GM20000 (cell line): ENCODE measurements at regions not wholly inside any gene's neighbourhood (a gene's known extent, or its start where the extent isn't known, plus 50 kb on each side); places are given as distances from the start of the nearest gene placed in this dataset.

ENCODE experiments used
- DNase-seq: peaks from one replicate; pipeline ENCODE4 v3.0.0; 2012; ENCODE audit warnings: low spot score
- CTCF ChIP-seq: IDR thresholded peaks from 2 replicates; pipeline ENCODE4 v1.5.1; 2012; ENCODE audit warnings: mild to moderate bottlenecking, control low read depth; ENCODE audit errors: extremely low read depth, missing control alignments

- no peak for TF ChIP-seq CTCF
- DNase-seq: no peak
Observed at GRCh38 chr16:8519179-8519578, 71.1 kb downstream of the TMEM114 start.

- no peak for DNase-seq
- no peak for TF ChIP-seq CTCF
Observed at GRCh38 chr16:8517280-8517679, 73.0 kb downstream of the TMEM114 start.

GRCh38 chr16:8516471-8516870 is 73.8 kb downstream of the TMEM114 start:
- no peak for DNase-seq
- no peak for TF ChIP-seq CTCF

DNA sequence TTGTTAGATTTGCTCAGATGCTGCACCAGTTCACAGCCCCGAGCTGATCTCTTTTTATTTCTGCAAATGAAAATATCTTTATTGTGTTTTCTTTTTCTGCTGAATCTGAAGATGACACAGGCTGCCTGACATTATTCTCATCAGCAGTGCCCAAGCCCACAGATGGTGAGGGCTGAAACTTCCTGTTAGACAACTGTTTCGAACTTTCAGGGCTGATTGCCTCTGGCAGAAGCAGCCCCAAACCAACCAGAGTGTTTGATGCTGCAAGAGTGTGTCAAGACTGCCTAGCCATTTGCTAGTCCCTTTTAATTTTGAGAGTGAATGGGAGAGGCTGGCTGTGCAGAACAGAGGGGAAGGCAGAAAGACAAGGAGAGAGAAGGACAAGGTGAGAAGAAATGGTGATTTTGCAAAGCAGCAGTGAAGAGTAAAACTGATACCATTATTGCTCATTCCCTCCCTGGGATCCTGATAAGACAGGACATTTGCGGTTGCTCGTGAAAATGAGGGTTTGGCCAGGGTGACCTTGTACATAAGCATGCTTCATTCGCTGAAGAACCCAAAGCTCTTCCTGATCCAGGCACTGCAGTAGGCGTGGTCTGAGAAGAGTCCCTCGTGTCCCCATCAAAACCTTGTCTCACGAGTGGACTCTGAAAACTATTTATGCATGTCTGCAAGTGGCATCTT is 77.2 kb downstream of the TMEM114 start:
- DNase-seq: no peak
- no peak for TF ChIP-seq CTCF

GRCh38 chr16:8511464-8511863 is 78.8 kb downstream of the TMEM114 start:
- TF ChIP-seq CTCF: no peak
- no peak for DNase-seq

- DNase-seq: no peak
- no peak for TF ChIP-seq CTCF
Observed at GRCh38 chr16:8510160-8510559, 80.2 kb downstream of the TMEM114 start.

GRCh38 chr16:8505327-8505991 is 84.9 kb downstream of the TMEM114 start:
- no peak for TF ChIP-seq CTCF
- no peak for DNase-seq
